SKM-1 treated with dmso at 0.1 percent for 144 hours (cell line): ENCODE measurements at regions not wholly inside any gene's neighbourhood (a gene's known extent, or its start where the extent isn't known, plus 50 kb on each side); places are given as distances from the start of the nearest gene placed in this dataset.
"Not testable (repeated sequence)": the region's sequence is repeated elsewhere in the genome, so short reads cannot be mapped to it uniquely, and the experiment has no call there.

Experiments used
- DNase-seq: peaks from one replicate; lab custom pipeline; 2025; ENCODE audit not compliant: unreplicated experiment; lab: John Stamatoyannopoulos, UW

- no peak for DNase-seq
These were observed 105.5 kb upstream of the SMAD3 start for GRCh38 chr15:66959875-66960274.

- DNase-seq, result no peak
These were observed 104.9 kb upstream of the SMAD3 start for GRCh38 chr15:66960519-66960918.

GRCh38 chr15:66961407-66961884, 104.0 kb upstream of the SMAD3 start:
- no peak for DNase-seq

DNA sequence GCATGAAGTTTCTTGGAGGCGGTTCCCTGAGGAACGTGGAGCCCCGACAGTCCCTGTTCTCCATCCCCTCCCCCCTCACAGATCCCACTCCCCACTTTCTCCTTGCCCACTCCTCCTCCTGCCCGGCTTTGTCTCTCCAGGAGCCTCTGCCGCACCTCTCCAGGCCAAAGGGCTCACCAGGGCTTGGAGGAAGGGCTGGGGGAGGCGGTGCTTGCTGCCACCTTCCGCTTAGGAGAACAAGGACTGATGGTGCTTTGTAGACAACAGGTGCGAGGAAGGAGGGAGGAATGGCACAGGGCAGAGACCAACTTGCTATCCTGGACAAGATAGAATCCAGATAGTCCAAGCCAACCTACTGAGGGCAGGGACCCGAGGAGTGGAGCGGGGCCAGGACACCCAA, 103.5 kb upstream of the SMAD3 start:
- DNase-seq, result no peak

DNA sequence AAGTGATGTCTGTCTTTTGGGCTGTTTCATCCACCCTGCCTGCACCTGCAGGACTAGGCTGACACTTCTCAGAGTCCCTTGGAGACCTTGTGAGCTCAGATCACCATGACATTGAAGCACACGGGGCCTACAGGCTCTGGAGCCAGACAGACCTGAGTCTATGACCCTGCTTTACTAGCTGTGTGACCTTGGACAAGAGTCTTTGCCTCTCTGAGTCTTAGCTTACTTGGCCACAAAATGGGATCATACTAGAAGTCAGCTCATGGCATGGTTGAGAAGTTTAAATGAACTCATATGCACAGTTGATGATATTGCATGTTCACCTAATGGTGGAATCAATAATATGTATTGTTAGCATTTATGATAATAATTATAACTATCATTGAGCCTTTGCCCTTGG, 102.9 kb upstream of the SMAD3 start:
- DNase-seq, result no peak

DNA sequence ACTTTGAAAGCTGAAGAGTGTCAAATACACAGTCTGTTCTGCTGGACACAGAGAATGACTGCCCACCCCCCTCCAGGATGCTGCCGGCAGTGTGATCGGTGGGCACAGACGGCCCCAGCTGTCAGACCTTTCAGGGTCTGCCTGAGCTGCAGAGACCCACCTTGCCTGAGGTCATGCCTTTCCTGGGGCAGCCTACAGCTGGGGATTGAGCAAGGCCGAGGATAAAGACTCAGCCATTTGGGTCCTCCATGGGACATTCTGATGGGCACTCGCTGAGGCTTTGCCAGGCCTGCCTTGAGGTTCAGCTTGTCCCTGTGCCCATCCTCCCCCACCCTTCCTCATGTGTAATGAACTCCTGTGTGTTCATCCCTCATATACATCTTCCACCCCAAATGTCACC, 102.3 kb upstream of the SMAD3 start:
- DNase-seq, result no peak

- DNase-seq, result no peak
These were observed 101.7 kb upstream of the SMAD3 start for GRCh38 chr15:66963710-66964109.

- DNase-seq, result no peak
These were observed 101.2 kb upstream of the SMAD3 start for GRCh38 chr15:66964111-66964738.

- DNase-seq, result no peak
These were observed 100.6 kb upstream of the SMAD3 start for GRCh38 chr15:66964791-66965190.

DNA sequence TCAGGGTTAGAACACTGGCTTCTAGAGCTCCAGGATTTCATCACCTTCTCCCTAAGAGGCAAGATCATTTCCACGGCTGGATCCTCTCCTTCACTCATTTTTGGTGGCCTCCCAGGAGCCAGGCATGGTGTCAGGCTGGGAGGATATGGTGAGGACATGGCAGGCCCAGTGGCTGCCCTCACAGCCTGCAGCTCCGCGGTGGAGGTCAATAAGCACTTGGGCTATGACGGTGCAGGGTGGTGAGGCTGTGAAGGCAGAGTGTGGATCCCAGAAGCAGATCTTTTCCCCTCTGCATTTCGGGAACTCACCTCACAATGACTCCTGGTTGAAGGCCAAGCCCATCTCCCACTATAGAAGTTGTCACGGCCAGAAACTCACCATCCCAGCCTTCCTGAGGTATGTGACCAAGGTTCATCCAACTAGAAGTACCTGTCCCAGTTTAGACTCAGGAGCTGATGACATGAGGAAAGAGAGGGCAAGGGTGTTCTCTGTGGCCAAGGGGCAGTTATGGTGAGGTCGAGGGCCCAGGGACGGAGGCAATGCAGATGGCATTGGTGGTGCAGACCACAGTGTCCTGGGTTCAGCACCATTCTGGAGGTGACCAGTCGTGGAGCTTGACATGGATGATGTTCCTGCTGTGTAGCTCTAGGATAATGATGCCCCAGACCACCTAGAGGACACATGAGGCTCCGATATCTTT, 100.1 kb upstream of the SMAD3 start:
- DNase-seq, result no peak

- no peak for DNase-seq
These were observed 99.1 kb upstream of the SMAD3 start for GRCh38 chr15:66966256-66966655.

- no peak for DNase-seq
These were observed 96.4 kb upstream of the SMAD3 start for GRCh38 chr15:66968806-66969596.

DNA sequence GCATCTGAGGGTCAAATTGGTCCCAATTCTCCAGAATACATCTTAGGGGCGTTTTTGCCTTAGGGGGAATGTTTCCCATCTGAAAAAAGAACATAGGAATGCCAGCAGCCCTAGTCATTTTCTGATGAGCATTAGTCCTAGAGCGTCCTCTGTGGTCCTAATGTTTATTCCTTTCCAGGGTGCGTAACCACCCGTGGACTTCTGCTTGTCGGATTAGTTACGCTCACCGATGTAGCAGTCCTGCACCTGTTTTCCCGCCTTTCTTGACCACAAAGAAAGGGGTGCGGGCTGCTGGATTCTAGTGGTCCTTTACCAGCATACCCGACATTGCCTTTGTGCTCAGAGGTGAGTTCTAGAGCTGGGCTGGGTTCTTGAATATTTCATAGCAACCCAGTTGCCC, 91.3 kb upstream of the SMAD3 start:
- DNase-seq, result not testable (repeated sequence)

DNA sequence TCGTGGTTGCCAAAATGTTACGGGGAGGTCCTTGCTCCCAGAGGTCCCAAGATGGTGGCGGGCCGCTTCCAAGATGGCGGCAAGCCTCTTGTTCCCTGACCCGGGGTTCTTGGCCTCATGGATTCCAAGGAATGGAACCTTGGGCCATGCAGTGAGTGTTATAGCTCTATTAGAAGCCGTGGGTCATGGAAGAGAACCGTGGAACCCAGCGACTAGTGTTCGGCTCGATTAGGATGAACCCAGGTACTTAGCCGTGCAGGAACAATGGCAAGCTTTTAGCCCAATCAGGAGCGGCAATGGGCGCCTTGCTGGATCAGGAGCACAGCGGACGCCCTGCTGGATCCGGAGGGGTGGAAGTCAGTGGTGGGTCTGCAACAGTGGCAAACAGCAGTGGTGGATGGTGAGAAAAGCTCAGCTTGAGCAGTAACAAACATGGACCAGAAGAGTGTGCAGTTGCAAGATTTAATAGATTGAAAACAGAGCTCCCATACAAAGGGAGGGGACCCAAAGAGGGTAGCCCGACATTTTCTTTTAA, 89.2 kb upstream of the SMAD3 start:
- not testable (repeated sequence) for DNase-seq

DNA sequence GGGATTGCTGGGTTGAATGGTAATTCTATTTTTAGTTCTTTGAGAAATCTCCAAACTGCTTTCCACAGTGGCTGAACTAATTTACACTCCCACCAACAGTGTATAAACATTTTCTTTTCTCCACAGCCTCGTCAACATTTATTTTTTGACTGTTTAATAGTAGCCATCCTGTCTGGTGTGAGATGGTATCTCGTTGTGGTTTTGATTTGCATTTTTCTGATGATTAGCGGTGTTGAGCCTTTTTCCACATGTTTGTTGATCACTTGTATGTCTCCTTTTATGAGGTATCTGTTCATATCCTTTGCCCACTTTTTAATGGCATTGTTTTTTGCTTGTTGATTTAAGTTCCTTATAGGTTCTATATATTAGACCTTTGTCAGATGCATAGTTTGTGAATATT, 85.1 kb upstream of the SMAD3 start:
- not testable (repeated sequence) for DNase-seq

GRCh38 chr15:66981771-66982170, 83.6 kb upstream of the SMAD3 start:
- no peak for DNase-seq

DNA sequence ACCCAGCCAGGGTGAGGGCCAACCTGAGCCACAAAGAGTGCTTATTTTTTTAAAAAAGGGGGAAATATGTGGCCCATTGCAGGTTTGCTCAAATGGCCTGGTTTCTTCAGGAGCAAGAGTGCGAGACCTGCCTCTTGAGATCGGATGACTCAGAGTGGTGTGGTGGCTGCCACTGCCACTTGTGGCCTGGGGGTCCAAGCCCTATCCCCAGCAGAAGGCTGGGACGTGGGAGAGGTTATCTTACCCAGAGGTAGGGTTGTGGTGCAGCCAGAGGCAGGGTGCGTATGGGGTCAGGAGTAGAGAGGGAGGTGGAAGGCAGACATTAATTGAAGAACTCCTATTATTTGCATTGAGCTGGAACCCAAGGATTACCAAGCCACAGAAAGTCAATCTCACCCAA, 83.2 kb upstream of the SMAD3 start:
- DNase-seq, result no peak

GRCh38 chr15:66982816-66983215, 82.6 kb upstream of the SMAD3 start:
- no peak for DNase-seq

GRCh38 chr15:66985653-66986052, 79.7 kb upstream of the SMAD3 start:
- DNase-seq, result no peak

GRCh38 chr15:66986951-66987350, 78.5 kb upstream of the SMAD3 start:
- DNase-seq, result no peak

GRCh38 chr15:66993090-66993489, 72.3 kb upstream of the SMAD3 start:
- DNase-seq, result no peak
